ENCODE measurements at regions not wholly inside any gene's neighbourhood (a gene's known extent, or its start where the extent isn't known, plus 50 kb on each side); places are given as distances from the start of the nearest gene placed in this dataset.
"Not testable (repeated sequence)": the region's sequence is repeated elsewhere in the genome, so short reads cannot be mapped to it uniquely, and the experiment has no call there.

DNA sequence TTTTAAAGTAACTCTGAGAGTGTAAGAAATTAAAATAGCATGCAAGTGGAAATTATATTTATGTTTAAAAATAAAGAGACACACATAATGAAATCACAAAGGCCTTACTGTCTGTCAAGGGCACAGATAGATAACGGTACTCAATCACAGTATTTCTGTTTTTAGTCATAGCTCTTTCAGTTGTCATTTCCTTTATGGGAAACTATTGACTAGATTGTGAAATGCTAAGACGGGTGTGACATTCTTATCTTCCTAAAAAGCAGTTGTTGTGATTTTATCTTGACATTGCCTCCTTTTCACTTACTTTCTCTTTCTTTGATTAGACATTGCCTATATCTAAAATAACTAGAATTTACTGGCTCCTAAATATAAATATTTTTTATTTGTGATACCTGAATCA lies 100.1 kb upstream of the PLSCR5 start:
- TF ChIP-seq EP300 (IDR thresholded peaks at IDR 0.05), result no peak
- no peak for TF ChIP-seq CTCF (IDR thresholded peaks at IDR 0.05)
- no peak for TF ChIP-seq POLR2AphosphoS5 (IDR thresholded peaks at IDR 0.05)
- TF ChIP-seq POLR2A (IDR thresholded peaks at IDR 0.05), result no peak
- WGBS, 2 donors (ENCODE audit: low coverage in 1 of 2), result 62 to 77% methylated on average over 2 of the region's 2 CpGs
- no peak for ATAC-seq
- Histone ChIP-seq H3K4me3 (no peak overlapping the region), H3K36me3 (no peaks in the 10 kb centered on the region), H3K9me3 (no peaks in the 10 kb centered on the region), H3K27ac (no peak overlapping the region), H3K4me1 (no peaks in the 10 kb centered on the region), H3K27me3 (no peaks in the 10 kb centered on the region)

- WGBS, 2 donors (ENCODE audit: low coverage in 1 of 2), result 70% methylated on average over 2 of the region's 5 CpGs; no CpG with 5 or more reads in 1 of the 2 donors
- ATAC-seq, result no peak
- no peaks in the 10 kb centered on the region for H3K36me3 ChIP-seq
- H3K9me3 ChIP-seq, result no peaks in the 10 kb centered on the region
- H3K4me1 ChIP-seq, result no peaks in the 10 kb centered on the region
- H3K4me3 ChIP-seq, result no peak overlapping the region
- H3K27ac ChIP-seq, result no peak overlapping the region
- no peaks in the 10 kb centered on the region for H3K27me3 ChIP-seq
- no peak for TF ChIP-seq EP300 (IDR thresholded peaks at IDR 0.05)
- no peak for TF ChIP-seq CTCF (IDR thresholded peaks at IDR 0.05)
- no peak for TF ChIP-seq POLR2A (IDR thresholded peaks at IDR 0.05)
- no peak for TF ChIP-seq POLR2AphosphoS5 (IDR thresholded peaks at IDR 0.05)
Observed at GRCh38 chr3:146702237-146702636, 97.1 kb upstream of the PLSCR5 start.

DNA sequence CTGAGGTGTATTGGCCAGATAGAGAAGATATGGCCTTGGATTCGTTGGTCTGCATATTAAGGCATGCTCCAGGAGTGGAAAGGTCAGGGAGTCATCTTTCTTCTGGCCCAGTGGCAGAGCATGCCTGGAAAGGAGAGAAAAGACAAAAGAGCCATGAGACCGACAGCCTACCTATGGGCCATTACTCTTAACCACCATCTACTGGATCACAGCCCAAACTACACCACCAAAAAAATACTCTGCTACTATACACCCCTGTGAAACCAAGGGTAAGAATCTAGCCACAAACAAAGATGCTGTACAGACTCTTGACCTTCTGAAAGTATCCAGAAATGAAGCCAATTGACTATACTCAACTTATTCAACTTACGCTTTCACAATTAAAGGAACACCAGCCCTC lies 96.1 kb upstream of the PLSCR5 start:
- H3K36me3 ChIP-seq, result no peaks in the 10 kb centered on the region
- no peaks in the 10 kb centered on the region for H3K27me3 ChIP-seq
- no peaks in the 10 kb centered on the region for H3K4me1 ChIP-seq
- 74 to 83% methylated on average over 1 to 3 of the region's 3 CpGs for WGBS, 2 donors (ENCODE audit: low coverage in 1 of 2)
- H3K9me3 ChIP-seq, result no peaks in the 10 kb centered on the region
- TF ChIP-seq EP300 (IDR thresholded peaks at IDR 0.05) (no peak), POLR2AphosphoS5 (IDR thresholded peaks at IDR 0.05) (no peak), CTCF (IDR thresholded peaks at IDR 0.05) (no peak), POLR2A (IDR thresholded peaks at IDR 0.05) (no peak)
- no peak overlapping the region for H3K27ac ChIP-seq
- H3K4me3 ChIP-seq, result no peak overlapping the region
- no peak for ATAC-seq

- not testable (repeated sequence) for H3K4me3 ChIP-seq, H3K4me1 ChIP-seq, H3K27ac ChIP-seq, H3K9me3 ChIP-seq, ATAC-seq, H3K27me3 ChIP-seq, H3K36me3 ChIP-seq
Observed at GRCh38 chr3:146700025-146700424, 94.9 kb upstream of the PLSCR5 start.

GRCh38 chr3:146692254-146692653 lies 87.1 kb upstream of the PLSCR5 start:
- no peaks in the 10 kb centered on the region for H3K36me3 ChIP-seq
- WGBS, 2 donors (ENCODE audit: low coverage in 1 of 2), result no CpG with 5 or more reads among the region's 2 CpGs
- no peak overlapping the region for H3K4me3 ChIP-seq
- peaks cover 0 to 8% (median 0%) of the 10 kb centered on the region in 3 donors for H3K9me3 ChIP-seq
- no peak for ATAC-seq
- no peak overlapping the region for H3K27ac ChIP-seq
- no peaks in the 10 kb centered on the region for H3K4me1 ChIP-seq
- H3K27me3 ChIP-seq, result no peaks in the 10 kb centered on the region
- no peak for TF ChIP-seq POLR2AphosphoS5 (IDR thresholded peaks at IDR 0.05)
- TF ChIP-seq CTCF (IDR thresholded peaks at IDR 0.05), result no peak
- TF ChIP-seq EP300 (IDR thresholded peaks at IDR 0.05), result no peak
- no peak for TF ChIP-seq POLR2A (IDR thresholded peaks at IDR 0.05)

All from gastroesophageal sphincter (tissue), 4 donors.